ENCODE measurements at regions not wholly inside any gene's neighbourhood (a gene's known extent, or its start where the extent isn't known, plus 50 kb on each side); places are given as distances from the start of the nearest gene placed in this dataset.

- FAIRE-seq, result no peak
- Histone ChIP-seq H3K27me3 (ENCODE audit: control insufficient read depth, extremely low read depth, insufficient read depth, low read length) (no peaks in the 10 kb centered on the region), H4K20me1 (ENCODE audit: control insufficient read depth, extremely low read depth, insufficient read depth, low read length) (no peaks in the 10 kb centered on the region), H2AFZ (ENCODE audit: control insufficient read depth, low read length) (no peak overlapping the region), H3K27ac (ENCODE audit: control insufficient read depth, insufficient read depth, low read length) (no peak overlapping the region), H3K4me2 (ENCODE audit: control insufficient read depth, extremely low read depth, insufficient read depth, low read depth, low read length) (no peak overlapping the region), H3K79me2 (ENCODE audit: control insufficient read depth, insufficient read depth, low read length) (no peaks in the 10 kb centered on the region), H3K4me3 (ENCODE audit: control insufficient read depth in 2 of 3, extremely low read depth in 1 of 3, insufficient read depth in 2 of 3, low read depth in 1 of 3, low read length in 3 of 3) (no peak overlapping the region), H3K4me1 (ENCODE audit: control insufficient read depth, extremely low read depth, insufficient read depth, low read length) (no peaks in the 10 kb centered on the region), H3K9me1 (ENCODE audit: control insufficient read depth, extremely low read depth, insufficient read depth, low read length) (no peaks in the 10 kb centered on the region), H3K9ac (ENCODE audit: control insufficient read depth, extremely low read depth, insufficient read depth, low read length) (no peak overlapping the region), H3K9me3 (ENCODE audit: control insufficient read depth, low read depth, low read length) (no peaks in the 10 kb centered on the region), H3K36me3 (ENCODE audit: control insufficient read depth in 2 of 2, extremely low read depth in 1 of 2, insufficient read depth in 2 of 2, low read length in 2 of 2) (no peaks in the 10 kb centered on the region)
- TF ChIP-seq EZH2 (IDR thresholded peaks at IDR 0.05; ENCODE audit: low read length) (no peak), CTCF (optimal IDR thresholded peaks at IDR 0.05 in 1 of 3, IDR thresholded peaks at IDR 0.05 in 1 of 3, conservative IDR thresholded peaks at IDR 0.05 in 1 of 3; ENCODE audit: extremely low read depth in 1 of 3, insufficient read depth in 2 of 3, low read length in 3 of 3) (no peak)
- DNase-seq (ENCODE audit: low read depth, low spot score), result no peak
- dilution Hi-C loops (cut with MboI; ENCODE audit: extremely low pct_ligation_motif_present, low sequenced_read_pairs), result no loop called here
Measured at GRCh38 chr20:19012676-19013075, 199.1 kb downstream of the SCP2D1 start.

DNA sequence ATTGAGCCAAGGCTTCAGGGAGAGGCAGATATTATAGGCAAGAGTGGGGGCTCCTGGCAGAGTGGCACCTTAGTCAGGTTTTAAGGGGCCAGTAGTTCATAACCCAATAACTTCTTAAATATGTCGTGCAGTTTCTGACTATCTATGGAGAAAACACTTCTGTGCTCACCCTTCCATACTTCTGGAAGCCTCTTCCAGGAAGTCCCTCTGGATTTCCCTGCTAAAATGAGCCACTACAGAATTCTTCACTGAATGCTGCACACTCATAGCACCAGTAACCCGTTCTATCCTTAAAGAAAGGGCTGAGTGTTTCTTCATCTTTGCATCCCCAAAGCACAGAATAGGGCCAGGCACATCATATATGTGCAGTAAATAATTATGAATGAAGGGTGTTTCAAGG is 198.5 kb upstream of the SLC24A3 start:
- no peaks in the 10 kb centered on the region for H3K9me3 ChIP-seq (ENCODE audit: control insufficient read depth, low read depth, low read length)
- H3K9ac ChIP-seq (ENCODE audit: control insufficient read depth, extremely low read depth, insufficient read depth, low read length), result no peak overlapping the region
- no peaks in the 10 kb centered on the region for H4K20me1 ChIP-seq (ENCODE audit: control insufficient read depth, extremely low read depth, insufficient read depth, low read length)
- no peaks in the 10 kb centered on the region for H3K27me3 ChIP-seq (ENCODE audit: control insufficient read depth, extremely low read depth, insufficient read depth, low read length)
- DNase-seq (ENCODE audit: low read depth, low spot score), result no peak
- TF ChIP-seq CTCF (optimal IDR thresholded peaks at IDR 0.05 in 1 of 3, IDR thresholded peaks at IDR 0.05 in 1 of 3, conservative IDR thresholded peaks at IDR 0.05 in 1 of 3; ENCODE audit: extremely low read depth in 1 of 3, insufficient read depth in 2 of 3, low read length in 3 of 3) (no peak), EZH2 (IDR thresholded peaks at IDR 0.05; ENCODE audit: low read length) (no peak)
- no peaks in the 10 kb centered on the region for H3K9me1 ChIP-seq (ENCODE audit: control insufficient read depth, extremely low read depth, insufficient read depth, low read length)
- no peak for FAIRE-seq
- no peaks in the 10 kb centered on the region for H3K36me3 ChIP-seq (ENCODE audit: control insufficient read depth in 2 of 2, extremely low read depth in 1 of 2, insufficient read depth in 2 of 2, low read length in 2 of 2)
- dilution Hi-C loops (cut with MboI; ENCODE audit: extremely low pct_ligation_motif_present, low sequenced_read_pairs), result no loop called here
- no peak overlapping the region for H3K4me2 ChIP-seq (ENCODE audit: control insufficient read depth, extremely low read depth, insufficient read depth, low read depth, low read length)
- H3K27ac ChIP-seq (ENCODE audit: control insufficient read depth, insufficient read depth, low read length), result no peak overlapping the region
- no peaks in the 10 kb centered on the region for H3K4me1 ChIP-seq (ENCODE audit: control insufficient read depth, extremely low read depth, insufficient read depth, low read length)
- no peaks in the 10 kb centered on the region for H3K79me2 ChIP-seq (ENCODE audit: control insufficient read depth, insufficient read depth, low read length)
- no peak overlapping the region for H3K4me3 ChIP-seq (ENCODE audit: control insufficient read depth in 2 of 3, extremely low read depth in 1 of 3, insufficient read depth in 2 of 3, low read depth in 1 of 3, low read length in 3 of 3)
- H2AFZ ChIP-seq (ENCODE audit: control insufficient read depth, low read length), result no peak overlapping the region
